Breast epithelium (tissue), 3 donors: ENCODE measurements at regions not wholly inside any gene's neighbourhood (a gene's known extent, or its start where the extent isn't known, plus 50 kb on each side); places are given as distances from the start of the nearest gene placed in this dataset.

Experiments used
- POLR2A ChIP-seq: fragments of 450-650 bp; IDR thresholded peaks from one replicate; pipeline ENCODE4 v1.6.1; 2016; ENCODE audit warnings: antibody characterized with exemption, mild to moderate bottlenecking, moderate library complexity
- POLR2AphosphoS5 ChIP-seq, 3 donors: sonication (generic); formaldehyde crosslinking; IDR thresholded peaks; one replicate each; pipeline ENCODE4 v1.6.1; 2017; ENCODE audit warnings: antibody characterized with exemption in 3 of 3
- TF ChIP-seq, protein P1 (sequence below), 3 donors: fragments of 450-650 bp; IDR thresholded peaks; one replicate each; pipeline ENCODE4 v1.5.1; 2016 to 2017; ENCODE audit warnings: antibody characterized with exemption in 3 of 3, mild to moderate bottlenecking in 3 of 3, moderate library complexity in 3 of 3

DNA sequence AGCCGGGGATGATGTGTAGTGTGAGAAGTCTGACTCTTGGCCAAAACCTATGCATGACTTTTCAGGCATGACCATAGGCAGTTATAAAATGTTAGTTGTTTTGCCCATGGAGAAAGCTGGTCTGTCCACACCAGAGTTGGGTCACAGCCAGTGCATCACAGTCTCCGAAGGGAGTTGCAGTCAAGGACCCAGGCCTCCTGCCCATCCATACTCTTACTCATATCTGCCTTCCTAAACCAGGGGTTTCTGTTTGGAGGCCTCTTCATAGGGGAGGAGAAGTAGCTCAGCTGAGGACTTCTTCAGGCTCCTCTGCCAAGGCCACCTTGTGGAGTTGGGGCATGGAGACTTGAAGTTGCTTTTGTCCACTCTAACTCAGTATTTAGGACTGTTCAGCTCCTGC, 1008.3 kb downstream of the PCDH18 start:
- TF ChIP-seq, protein P1, sequence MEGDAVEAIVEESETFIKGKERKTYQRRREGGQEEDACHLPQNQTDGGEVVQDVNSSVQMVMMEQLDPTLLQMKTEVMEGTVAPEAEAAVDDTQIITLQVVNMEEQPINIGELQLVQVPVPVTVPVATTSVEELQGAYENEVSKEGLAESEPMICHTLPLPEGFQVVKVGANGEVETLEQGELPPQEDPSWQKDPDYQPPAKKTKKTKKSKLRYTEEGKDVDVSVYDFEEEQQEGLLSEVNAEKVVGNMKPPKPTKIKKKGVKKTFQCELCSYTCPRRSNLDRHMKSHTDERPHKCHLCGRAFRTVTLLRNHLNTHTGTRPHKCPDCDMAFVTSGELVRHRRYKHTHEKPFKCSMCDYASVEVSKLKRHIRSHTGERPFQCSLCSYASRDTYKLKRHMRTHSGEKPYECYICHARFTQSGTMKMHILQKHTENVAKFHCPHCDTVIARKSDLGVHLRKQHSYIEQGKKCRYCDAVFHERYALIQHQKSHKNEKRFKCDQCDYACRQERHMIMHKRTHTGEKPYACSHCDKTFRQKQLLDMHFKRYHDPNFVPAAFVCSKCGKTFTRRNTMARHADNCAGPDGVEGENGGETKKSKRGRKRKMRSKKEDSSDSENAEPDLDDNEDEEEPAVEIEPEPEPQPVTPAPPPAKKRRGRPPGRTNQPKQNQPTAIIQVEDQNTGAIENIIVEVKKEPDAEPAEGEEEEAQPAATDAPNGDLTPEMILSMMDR (IDR thresholded peaks at IDR 0.05) = no peak
- TF ChIP-seq POLR2A (no peak), POLR2AphosphoS5 (IDR thresholded peaks at IDR 0.05) (no peak)
